Prostate gland (tissue), 2 donors: ENCODE measurements at regions not wholly inside any gene's neighbourhood (a gene's known extent, or its start where the extent isn't known, plus 50 kb on each side); places are given as distances from the start of the nearest gene placed in this dataset.

Source experiments
- POLR2A ChIP-seq: fragments of 450-650 bp; IDR thresholded peaks from one replicate; pipeline ENCODE4 v1.6.1; 2016; ENCODE audit warnings: antibody characterized with exemption, mild to moderate bottlenecking
- TF ChIP-seq, protein P1 (sequence below), 4 experiments: fragments of 200-600 bp in 2 of 4; fragments of 450-650 bp in 2 of 4; sonication (generic) in 2 of 4; IDR thresholded peaks; 1 replicate in 3 of 4; 2 replicates in 1 of 4; pipeline ENCODE4 v1.5.1; 2016 to 2019; ENCODE audit warnings: antibody characterized with exemption in 4 of 4, mild to moderate bottlenecking in 2 of 4, moderate library complexity in 2 of 4

DNA sequence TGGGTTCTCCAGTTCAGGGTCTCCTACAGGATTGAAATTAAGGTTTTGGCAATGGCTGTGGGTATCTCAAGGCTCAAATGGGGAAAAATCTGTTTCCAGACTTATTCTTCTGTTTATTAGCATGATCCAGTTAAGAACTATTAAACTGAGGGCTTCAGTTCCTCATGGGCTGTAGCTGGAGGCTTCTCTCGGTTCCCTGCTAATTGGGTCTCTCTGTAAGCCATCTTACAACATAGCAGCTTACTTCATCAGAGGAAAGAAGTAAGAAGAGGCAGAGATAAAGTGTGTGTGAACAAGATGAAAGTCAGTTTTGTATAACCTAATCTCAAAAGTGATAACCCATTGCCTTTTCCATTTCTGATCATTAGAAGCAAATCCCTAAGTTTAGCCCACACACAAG is 391.9 kb downstream of the PSAT1 start:
- TF ChIP-seq POLR2A: no peak
- TF ChIP-seq, protein P1, sequence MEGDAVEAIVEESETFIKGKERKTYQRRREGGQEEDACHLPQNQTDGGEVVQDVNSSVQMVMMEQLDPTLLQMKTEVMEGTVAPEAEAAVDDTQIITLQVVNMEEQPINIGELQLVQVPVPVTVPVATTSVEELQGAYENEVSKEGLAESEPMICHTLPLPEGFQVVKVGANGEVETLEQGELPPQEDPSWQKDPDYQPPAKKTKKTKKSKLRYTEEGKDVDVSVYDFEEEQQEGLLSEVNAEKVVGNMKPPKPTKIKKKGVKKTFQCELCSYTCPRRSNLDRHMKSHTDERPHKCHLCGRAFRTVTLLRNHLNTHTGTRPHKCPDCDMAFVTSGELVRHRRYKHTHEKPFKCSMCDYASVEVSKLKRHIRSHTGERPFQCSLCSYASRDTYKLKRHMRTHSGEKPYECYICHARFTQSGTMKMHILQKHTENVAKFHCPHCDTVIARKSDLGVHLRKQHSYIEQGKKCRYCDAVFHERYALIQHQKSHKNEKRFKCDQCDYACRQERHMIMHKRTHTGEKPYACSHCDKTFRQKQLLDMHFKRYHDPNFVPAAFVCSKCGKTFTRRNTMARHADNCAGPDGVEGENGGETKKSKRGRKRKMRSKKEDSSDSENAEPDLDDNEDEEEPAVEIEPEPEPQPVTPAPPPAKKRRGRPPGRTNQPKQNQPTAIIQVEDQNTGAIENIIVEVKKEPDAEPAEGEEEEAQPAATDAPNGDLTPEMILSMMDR (IDR thresholded peaks at IDR 0.05): no peak
